Bronchial epithelial cell (primary cell): ENCODE measurements at regions not wholly inside any gene's neighbourhood (a gene's known extent, or its start where the extent isn't known, plus 50 kb on each side); places are given as distances from the start of the nearest gene placed in this dataset.

ENCODE experiments used
- DNase-seq: peaks from one replicate; pipeline ENCODE4 v3.0.0-alpha.2; 2010; ENCODE audit warnings: low read depth
- FAIRE-seq: peaks from 2 replicates; lab custom pipeline; 2011; peaks lifted over from hg19 to GRCh38; lab: Jason Lieb, UNC
- H3K27me3 ChIP-seq: 2 replicates; pipeline ENCODE4 v1.5.1; 2011; ENCODE audit warnings: low read length; ENCODE audit not compliant: control insufficient read depth, insufficient read depth
- H3K36me3 ChIP-seq: 2 replicates; pipeline ENCODE4 v1.5.1; 2011; ENCODE audit warnings: low read length; ENCODE audit not compliant: control insufficient read depth, insufficient read depth
- H3K4me3 ChIP-seq: 2 replicates; pipeline ENCODE4 v1.5.1; 2011; ENCODE audit warnings: mild to moderate bottlenecking, low read depth, low read length, control low read depth
- TF ChIP-seq, protein P1 (sequence below): IDR thresholded peaks from 2 replicates; pipeline ENCODE4 v1.5.1; 2011; ENCODE audit warnings: mild to moderate bottlenecking, moderate library complexity, low read length, control low read depth, inconsistent platforms; ENCODE audit not compliant: insufficient read depth, severe bottlenecking

DNA sequence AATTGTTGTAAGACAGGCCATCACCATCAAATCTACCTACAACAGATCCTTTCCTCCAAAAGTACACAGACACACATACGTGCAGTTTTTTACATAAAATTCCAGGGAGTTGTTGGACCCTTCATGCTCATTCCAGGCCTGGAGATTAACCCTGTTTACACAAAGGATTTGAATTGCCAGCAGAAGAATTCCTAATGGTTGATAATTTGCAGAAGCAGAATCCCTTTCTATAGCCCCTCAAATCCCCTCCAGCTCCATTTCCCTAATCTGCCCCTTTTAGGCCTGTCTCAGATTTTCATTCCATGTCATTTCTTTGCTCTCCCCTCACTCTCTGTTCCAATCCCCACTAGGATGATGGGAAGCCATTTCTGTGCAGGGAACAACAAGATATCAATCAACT is 102.9 kb upstream of the TOX3 start:
- TF ChIP-seq, protein P1, sequence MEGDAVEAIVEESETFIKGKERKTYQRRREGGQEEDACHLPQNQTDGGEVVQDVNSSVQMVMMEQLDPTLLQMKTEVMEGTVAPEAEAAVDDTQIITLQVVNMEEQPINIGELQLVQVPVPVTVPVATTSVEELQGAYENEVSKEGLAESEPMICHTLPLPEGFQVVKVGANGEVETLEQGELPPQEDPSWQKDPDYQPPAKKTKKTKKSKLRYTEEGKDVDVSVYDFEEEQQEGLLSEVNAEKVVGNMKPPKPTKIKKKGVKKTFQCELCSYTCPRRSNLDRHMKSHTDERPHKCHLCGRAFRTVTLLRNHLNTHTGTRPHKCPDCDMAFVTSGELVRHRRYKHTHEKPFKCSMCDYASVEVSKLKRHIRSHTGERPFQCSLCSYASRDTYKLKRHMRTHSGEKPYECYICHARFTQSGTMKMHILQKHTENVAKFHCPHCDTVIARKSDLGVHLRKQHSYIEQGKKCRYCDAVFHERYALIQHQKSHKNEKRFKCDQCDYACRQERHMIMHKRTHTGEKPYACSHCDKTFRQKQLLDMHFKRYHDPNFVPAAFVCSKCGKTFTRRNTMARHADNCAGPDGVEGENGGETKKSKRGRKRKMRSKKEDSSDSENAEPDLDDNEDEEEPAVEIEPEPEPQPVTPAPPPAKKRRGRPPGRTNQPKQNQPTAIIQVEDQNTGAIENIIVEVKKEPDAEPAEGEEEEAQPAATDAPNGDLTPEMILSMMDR, result no peak
- H3K36me3 ChIP-seq, result no peaks in the 10 kb centered on the region
- no peak for DNase-seq
- no peak for FAIRE-seq
- H3K27me3 ChIP-seq, result no peaks in the 10 kb centered on the region
- H3K4me3 ChIP-seq, result no peak overlapping the region

DNA sequence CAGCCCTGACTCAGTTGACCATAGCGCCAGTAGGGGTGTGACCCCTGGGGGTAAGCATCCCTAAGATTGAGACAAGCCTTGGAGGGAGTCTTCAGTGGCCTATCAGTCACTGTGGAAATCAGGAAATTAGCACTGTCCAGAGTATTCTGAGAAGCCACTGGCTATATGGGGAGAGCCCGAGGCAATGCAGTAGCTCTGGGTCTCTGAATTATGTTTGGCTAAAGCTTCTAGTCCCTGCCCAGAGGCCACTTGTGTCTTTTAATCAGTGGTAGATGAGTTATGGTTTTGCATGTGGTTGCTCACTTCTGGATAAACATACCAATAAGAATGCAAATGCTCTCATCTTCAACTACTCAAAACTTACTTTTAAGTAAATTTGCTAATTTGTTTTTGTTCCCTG is 100.6 kb upstream of the TOX3 start:
- DNase-seq (no peak), FAIRE-seq (no peak)
- TF ChIP-seq, protein P1, result no peak
- no peaks in the 10 kb centered on the region for H3K27me3 ChIP-seq
- H3K36me3 ChIP-seq, result no peaks in the 10 kb centered on the region
- no peak overlapping the region for H3K4me3 ChIP-seq

DNA sequence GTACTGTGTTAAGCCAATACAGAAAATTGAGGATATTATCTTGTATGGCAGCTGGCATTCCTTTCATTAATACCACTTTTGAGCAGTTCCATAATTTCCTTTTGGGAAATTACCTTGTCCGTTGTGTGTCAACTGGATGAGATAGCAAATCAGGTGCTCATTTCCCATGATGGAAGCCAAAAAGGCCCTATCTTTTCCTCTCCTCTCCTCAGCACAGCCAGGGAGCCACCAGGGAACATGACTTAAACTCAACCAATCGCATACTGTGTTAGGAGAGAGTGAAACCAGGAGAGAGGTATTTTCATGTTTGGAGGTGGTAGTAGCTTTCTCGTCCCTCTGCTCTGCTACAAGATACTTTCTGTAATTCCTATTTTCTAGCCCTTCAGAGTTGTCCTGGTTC is 96.1 kb upstream of the TOX3 start:
- DNase-seq (no peak), FAIRE-seq (peak; percentile 79)
- no peaks in the 10 kb centered on the region for H3K27me3 ChIP-seq
- H3K36me3 ChIP-seq, result no peaks in the 10 kb centered on the region
- no peak overlapping the region for H3K4me3 ChIP-seq
- TF ChIP-seq, protein P1, result no peak

DNA sequence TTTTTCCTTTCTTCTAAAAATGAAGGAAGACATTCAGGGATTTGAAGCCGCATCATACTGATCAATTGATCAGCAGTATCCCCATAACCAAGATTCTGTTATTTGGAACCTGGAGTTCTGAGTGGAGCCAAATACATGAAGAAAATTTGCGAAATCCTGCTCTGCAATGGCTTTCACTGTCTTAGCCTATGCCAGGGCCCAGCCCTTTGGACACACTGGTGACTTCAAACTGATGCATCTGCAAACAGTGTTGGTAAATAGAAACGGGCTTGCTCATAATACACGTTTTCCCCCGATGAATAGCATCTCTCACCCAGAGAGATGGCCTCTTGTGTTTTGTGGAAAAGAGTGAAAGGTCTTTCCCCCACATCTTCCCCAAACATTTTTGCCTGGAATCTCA is 87.6 kb upstream of the TOX3 start:
- FAIRE-seq (no peak), DNase-seq (no peak)
- Histone ChIP-seq H3K27me3 (no peaks in the 10 kb centered on the region), H3K4me3 (no peak overlapping the region), H3K36me3 (no peaks in the 10 kb centered on the region)
- TF ChIP-seq, protein P1, result no peak

DNA sequence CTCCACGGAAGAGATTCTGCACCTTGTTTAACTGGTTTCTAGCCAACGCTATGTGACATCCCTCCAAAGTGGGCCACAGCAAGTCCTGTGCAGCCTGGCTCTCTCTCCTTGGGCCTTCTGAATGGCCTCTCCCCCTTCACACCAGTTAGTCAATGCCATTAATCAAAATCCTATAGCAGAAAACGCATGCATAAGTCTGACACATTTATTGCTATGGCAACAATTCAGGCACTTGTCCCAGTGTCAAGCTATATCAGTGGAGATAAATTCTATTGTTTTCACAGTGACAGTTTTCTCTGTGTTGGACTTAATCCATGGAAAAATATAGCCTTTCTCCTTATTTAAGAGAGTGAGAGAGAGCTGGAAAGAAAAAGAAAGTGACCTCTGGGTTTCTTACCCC is 87.2 kb upstream of the TOX3 start:
- TF ChIP-seq, protein P1, result no peak
- Histone ChIP-seq H3K4me3 (no peak overlapping the region), H3K36me3 (no peaks in the 10 kb centered on the region), H3K27me3 (no peaks in the 10 kb centered on the region)
- FAIRE-seq, result no peak
- DNase-seq, result no peak

DNA sequence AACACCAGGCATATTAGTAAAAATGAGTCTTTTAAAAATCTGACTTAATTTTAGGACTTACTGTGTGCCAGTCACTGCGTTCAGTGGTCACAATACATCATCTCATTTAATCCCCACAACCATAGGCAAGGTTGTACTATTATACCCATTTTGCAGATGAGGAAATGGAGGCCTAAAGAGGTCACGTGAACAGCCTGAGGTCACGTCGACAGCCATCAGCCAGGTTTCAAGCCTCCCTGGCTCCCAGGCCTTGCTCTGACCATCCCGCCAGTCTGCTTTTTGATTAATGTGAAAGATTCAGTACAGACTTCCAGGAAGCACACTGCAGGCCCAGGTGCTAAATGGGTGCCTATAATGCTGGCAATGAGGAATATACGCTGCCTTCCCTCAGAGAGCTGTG is 86.3 kb upstream of the TOX3 start:
- FAIRE-seq, result no peak
- DNase-seq, result no peak
- no peaks in the 10 kb centered on the region for H3K36me3 ChIP-seq
- H3K27me3 ChIP-seq, result no peaks in the 10 kb centered on the region
- H3K4me3 ChIP-seq, result no peak overlapping the region
- TF ChIP-seq, protein P1, result no peak
